ENCODE measurements at regions not wholly inside any gene's neighbourhood (a gene's known extent, or its start where the extent isn't known, plus 50 kb on each side); places are given as distances from the start of the nearest gene placed in this dataset.

DNA sequence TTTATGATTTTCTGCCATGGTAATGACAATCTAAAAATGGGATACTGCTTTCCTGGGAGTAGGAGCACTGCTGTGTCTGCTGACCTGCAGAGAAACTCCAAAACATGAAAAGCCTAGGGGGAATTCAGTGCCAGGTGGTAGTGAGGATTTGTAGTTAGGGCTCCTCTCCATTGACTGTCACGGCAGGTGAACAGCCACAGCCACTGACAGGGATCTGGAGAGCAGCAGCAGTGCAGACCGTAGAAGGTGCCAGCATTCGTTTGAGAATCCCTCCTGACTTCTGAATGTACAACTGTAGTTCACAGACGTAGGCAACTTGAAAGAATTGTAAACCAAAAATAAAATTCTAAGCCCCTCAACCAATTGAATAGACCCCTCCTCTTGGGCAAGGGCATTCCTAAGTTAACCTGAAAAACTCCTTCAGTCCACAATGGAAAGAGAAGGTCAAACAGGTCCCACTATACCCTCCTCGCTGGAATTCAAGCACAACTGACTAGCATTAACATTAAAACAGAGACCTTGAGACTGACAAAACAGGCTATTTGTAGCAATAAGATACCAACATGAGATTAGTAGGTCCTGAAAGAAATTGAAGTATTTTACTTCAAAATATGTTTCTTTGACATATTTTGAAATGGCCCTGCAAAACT, 1328.8 kb downstream of the OLFM4 start:
- TF ChIP-seq ELF4 (IDR thresholded peaks at IDR 0.05) (no peak), L3MBTL2 (conservative IDR thresholded peaks at IDR 0.05) (no peak), CTBP1 (IDR thresholded peaks at IDR 0.05; ENCODE audit: borderline replicate concordance) (no peak), ZNF384 (IDR thresholded peaks at IDR 0.05) (no peak), SP1 (IDR thresholded peaks at IDR 0.05) (no peak), TARDBP (IDR thresholded peaks at IDR 0.05) (no peak), HDGF (IDR thresholded peaks at IDR 0.05; ENCODE audit: borderline replicate concordance) (no peak), ARNT (IDR thresholded peaks at IDR 0.05) (no peak), NFRKB (IDR thresholded peaks at IDR 0.05) (no peak), FOXM1 (IDR thresholded peaks at IDR 0.05; ENCODE audit: borderline replicate concordance) (no peak)
